ENCODE measurements at regions not wholly inside any gene's neighbourhood (a gene's known extent, or its start where the extent isn't known, plus 50 kb on each side); places are given as distances from the start of the nearest gene placed in this dataset.

- TF ChIP-seq EP300 (IDR thresholded peaks at IDR 0.05; ENCODE audit: low read depth) (no peak), CTCF (IDR thresholded peaks at IDR 0.05) (no peak)
Observed at GRCh38 chr4:89166971-89167475, 55.7 kb downstream of the TIGD2 start.
